ENCODE measurements at regions not wholly inside any gene's neighbourhood (a gene's known extent, or its start where the extent isn't known, plus 50 kb on each side); places are given as distances from the start of the nearest gene placed in this dataset.

- DNase-seq (ENCODE audit: low read depth), result no peak
These were observed 513.7 kb upstream of the ID2 start for GRCh38 chr2:8168022-8168717.

GRCh38 chr2:8168876-8169424, 512.9 kb upstream of the ID2 start:
- DNase-seq (ENCODE audit: low read depth), result no peak

GRCh38 chr2:8169443-8169842, 512.4 kb upstream of the ID2 start:
- peak; percentile 93 for DNase-seq (ENCODE audit: low read depth)

- DNase-seq (ENCODE audit: low read depth), result no peak
These were observed 511.1 kb upstream of the ID2 start for GRCh38 chr2:8170552-8171327.

- DNase-seq (ENCODE audit: low read depth), result peak; percentile 43
These were observed 510.2 kb upstream of the ID2 start for GRCh38 chr2:8171608-8172007.

GRCh38 chr2:8172661-8173060, 509.2 kb upstream of the ID2 start:
- no peak for DNase-seq (ENCODE audit: low read depth)

GRCh38 chr2:8174641-8175257, 507.1 kb upstream of the ID2 start:
- no peak for DNase-seq (ENCODE audit: low read depth)

- no peak for DNase-seq (ENCODE audit: low read depth)
These were observed 505.0 kb upstream of the ID2 start for GRCh38 chr2:8176887-8177286.

GRCh38 chr2:8177566-8177965, 504.3 kb upstream of the ID2 start:
- no peak for DNase-seq (ENCODE audit: low read depth)

GRCh38 chr2:8178911-8179310, 502.9 kb upstream of the ID2 start:
- DNase-seq (ENCODE audit: low read depth), result no peak

- no peak for DNase-seq (ENCODE audit: low read depth)
These were observed 492.5 kb upstream of the ID2 start for GRCh38 chr2:8189316-8189715.

GRCh38 chr2:8190279-8190678, 491.6 kb upstream of the ID2 start:
- DNase-seq (ENCODE audit: low read depth), result no peak

- DNase-seq (ENCODE audit: low read depth), result no peak
These were observed 490.4 kb upstream of the ID2 start for GRCh38 chr2:8191427-8191826.

GRCh38 chr2:8193146-8193545, 488.7 kb upstream of the ID2 start:
- DNase-seq (ENCODE audit: low read depth), result no peak

- no peak for DNase-seq (ENCODE audit: low read depth)
These were observed 487.9 kb upstream of the ID2 start for GRCh38 chr2:8193686-8194615.

GRCh38 chr2:8195784-8196183, 486.1 kb upstream of the ID2 start:
- DNase-seq (ENCODE audit: low read depth), result no peak

- no peak for DNase-seq (ENCODE audit: low read depth)
These were observed 485.5 kb upstream of the ID2 start for GRCh38 chr2:8196316-8196715.

- peak; percentile 50 for DNase-seq (ENCODE audit: low read depth)
These were observed 484.8 kb upstream of the ID2 start for GRCh38 chr2:8197101-8197500.

GRCh38 chr2:8197825-8198224, 484.0 kb upstream of the ID2 start:
- no peak for DNase-seq (ENCODE audit: low read depth)

GRCh38 chr2:8198766-8199382, 483.0 kb upstream of the ID2 start:
- DNase-seq (ENCODE audit: low read depth), result no peak

- DNase-seq (ENCODE audit: low read depth), result no peak
These were observed 479.7 kb upstream of the ID2 start for GRCh38 chr2:8202132-8202531.

Data from stromal cell of bone marrow (primary cell).